NOMO-1 treated with DMSO at 0.1 percent for 48 hours (cell line): ENCODE measurements at regions not wholly inside any gene's neighbourhood (a gene's known extent, or its start where the extent isn't known, plus 50 kb on each side); places are given as distances from the start of the nearest gene placed in this dataset.

Experiments
- DNase-seq: peaks from one replicate; lab custom pipeline; 2025; ENCODE audit not compliant: unreplicated experiment; lab: John Stamatoyannopoulos, UW

DNA sequence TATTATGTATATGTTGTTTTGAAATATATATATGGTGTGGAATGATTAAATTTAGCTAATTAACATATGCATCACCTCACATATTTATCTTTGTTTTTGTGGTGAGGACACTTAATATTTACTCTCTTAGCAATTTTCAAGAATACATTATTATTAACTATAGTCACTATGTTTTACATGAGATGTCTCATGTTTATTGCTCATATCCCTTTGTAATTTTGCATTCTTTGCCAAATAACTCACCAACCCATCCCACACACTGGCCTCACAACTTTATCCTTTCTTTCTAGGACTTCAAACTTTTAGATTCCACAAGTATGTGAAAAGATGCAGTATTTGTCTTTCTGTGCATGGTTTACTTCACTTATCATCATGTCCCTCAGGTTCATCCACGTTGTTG lies 950.2 kb upstream of the CADM2 start:
- DNase-seq = no peak

DNA sequence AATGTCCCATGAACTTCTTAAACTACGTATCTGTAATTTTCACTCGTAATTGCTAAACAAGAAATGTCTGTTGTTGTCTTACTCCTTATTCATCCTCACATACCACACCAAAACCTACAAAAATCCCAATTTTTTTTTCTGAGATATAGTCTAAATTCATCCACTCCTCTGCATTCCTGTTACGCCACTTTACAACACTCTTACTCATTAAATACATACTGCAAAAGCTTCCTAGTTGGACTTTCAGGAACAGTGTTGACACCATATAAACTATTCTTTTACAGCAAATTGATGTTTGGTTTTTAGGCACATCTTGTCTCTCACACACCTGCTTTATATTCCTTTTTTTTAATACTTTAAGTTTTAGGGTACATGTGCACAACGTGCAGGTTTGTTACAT lies 934.9 kb upstream of the CADM2 start:
- no peak for DNase-seq

DNA sequence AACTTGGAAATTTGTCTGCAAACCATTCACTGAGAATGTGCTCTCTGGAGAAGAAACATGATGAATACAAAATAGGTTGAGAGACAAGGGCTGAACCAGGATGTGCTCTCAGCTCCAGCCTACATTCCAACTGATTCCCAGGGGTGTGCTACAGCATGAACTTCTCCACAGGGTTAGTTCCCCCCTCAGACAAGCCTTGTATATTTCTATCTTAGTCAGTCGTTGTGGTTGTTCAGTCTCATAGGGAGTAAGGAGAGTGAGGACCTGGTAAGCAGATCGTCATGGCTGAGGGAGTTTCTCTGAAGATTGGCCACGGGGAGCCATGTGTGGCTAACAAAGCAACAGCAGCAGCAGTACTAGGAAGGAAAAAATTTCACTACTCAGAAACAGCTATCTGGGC lies 919.7 kb upstream of the CADM2 start:
- DNase-seq = no peak

DNA sequence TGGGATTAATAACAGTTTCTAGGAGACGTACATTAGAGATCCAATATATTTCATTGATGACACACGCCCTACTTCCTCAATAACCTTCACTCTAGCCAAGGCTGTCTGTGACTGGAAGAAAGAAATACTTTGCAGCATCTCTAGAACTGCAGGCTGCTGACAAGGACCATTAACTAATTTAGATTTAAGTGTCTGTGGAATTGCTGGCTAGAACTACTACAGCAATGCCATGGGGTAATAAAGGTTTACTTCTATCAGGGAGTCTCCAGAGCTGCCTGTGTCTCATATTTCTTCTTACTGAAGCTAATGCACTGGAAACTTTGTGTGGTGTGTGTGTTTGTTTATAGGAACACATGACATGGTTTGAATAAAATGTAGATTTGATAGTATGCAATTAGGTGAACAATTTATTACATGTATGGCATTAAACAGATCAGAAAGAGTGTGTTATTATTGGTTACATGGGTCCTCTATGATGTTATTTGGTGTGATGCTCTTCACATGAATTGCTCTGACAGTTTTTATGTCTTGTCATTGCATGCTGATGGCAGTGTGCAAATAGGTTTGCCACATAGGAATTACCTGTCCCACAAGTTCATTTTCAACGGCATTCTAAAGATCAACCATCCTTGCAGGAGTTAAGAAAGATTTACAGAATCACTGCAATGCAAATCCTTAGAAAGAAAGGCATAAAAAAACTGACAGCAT lies 916.2 kb upstream of the CADM2 start:
- no peak for DNase-seq

DNA sequence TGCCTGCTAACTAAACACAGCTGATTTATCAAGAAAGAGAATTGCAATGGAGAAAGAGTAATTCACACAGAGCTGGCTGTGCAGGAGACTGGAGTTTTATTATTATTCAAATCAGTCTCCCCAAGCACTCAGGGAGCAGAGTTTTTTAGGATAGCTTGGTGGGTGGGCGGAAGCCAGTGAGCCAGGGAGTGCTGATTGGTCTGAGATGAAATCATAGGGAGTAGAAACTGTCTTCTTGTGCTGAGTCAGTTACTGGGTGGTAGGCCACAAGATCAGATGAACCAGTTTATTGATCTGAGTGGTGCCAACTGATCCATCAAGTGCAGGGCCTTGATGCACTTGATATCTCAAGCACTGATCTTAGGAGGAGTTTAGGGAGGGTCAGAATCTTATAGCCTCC lies 891.9 kb upstream of the CADM2 start:
- DNase-seq = no peak

DNA sequence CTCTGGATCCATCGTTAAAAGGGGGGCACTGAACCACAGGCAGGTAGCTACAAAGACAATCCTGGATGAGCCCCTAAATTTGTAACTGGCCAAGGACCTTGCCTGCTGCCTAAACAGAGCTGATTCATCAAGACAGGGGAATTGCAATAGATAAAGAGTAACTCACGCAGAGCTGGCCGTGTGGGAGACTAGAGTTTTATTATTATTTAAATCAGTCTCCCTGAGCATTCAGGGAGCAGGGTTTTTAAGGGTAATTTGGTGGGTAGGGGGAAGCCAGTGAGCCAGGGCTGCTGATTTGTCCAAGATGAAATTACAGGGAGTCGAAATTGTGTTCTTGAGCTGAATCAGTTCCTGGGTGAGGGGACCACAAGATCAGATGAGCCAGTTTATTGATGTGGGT lies 885.1 kb upstream of the CADM2 start:
- no peak for DNase-seq

DNA sequence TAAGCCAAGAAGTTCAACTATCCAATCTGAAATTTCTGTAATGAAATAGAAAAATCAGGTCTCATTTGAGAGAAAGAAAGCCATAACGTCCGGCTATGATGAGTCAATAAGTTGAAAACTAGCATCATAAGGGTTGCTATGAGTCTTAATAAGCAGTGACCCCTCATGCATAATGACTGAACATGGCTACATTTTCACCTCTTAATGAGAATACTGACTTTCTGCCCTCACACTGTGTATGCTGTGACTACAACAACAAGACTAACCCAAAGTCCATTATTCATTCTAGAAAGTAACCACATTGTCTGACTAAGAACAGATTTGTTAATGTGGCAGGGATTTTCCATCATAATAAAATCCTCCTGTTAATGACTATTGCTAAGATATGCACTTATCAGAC lies 884.0 kb upstream of the CADM2 start:
- no peak for DNase-seq

DNA sequence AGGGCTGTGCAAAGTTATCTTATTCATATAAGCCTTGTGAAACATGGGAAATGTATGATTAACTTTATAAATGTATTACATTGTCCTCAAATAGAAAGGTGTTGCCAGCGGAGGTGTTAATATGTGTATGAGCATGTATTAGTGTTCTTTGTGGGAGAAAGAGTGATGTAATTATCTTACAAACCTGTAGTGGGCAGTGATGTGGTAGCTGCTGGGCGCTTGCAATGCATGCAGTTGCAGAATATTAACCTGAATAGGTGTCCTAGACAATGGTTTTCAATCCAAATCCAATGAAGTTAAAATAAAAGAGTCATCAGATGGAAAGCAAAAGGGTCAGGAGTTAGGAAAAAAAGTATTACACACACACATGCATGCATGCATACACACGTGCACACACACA lies 881.3 kb upstream of the CADM2 start:
- peak; percentile 15 for DNase-seq

DNA sequence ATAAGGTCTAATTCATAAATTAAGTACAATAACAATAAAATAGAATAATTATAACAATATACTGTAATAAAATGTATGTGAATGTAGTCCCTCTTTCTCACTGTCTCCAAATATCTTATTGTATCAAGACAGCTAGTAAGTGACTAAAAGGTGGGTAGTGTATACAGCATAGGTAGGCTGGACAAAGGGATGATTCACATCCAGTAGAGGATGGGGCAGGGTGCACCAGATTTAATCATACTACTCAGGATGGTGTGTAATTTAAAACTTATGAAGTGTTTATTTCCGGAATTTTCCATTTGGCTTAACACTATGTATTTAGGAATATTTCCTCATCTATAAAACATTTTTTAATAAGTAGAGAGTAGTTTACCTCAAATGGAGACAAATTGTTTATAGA lies 876.1 kb upstream of the CADM2 start:
- DNase-seq = no peak

DNA sequence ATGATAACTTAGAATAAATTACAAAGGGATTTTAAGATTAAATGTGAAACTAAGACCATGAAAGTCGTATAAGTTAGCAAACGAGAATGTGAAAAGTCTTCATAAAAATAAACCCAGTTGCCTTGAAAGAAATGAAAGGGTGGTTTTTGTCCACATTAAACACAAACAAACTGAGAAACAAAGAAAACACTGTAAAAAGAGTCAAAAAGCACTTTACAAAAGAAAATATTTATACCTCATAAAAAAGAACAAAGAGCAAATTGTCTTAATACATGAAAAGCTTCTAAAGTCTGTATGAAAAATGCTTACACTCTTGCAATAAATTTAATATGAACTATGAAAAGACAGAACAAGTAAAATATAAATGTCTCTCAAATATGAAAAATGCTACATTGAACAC lies 865.9 kb upstream of the CADM2 start:
- no peak for DNase-seq

DNA sequence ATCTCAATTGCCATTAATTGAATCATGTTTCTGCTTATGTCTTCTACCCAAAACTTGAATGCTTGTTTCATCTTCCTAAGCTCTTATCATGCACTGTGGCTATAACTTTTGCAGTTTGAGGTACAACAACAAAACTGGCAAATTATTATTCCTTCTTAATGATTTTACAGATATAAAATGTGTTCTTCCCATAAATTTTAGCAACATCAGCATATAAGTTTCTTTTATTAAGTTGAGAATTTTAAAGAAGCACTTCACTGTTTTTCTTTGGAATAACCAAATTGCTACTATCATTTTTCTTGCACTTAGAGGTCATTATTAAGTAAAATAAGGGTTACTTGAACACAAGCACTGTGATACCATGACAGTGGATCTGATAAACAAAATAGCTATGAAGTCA lies 862.6 kb upstream of the CADM2 start:
- no peak for DNase-seq

DNA sequence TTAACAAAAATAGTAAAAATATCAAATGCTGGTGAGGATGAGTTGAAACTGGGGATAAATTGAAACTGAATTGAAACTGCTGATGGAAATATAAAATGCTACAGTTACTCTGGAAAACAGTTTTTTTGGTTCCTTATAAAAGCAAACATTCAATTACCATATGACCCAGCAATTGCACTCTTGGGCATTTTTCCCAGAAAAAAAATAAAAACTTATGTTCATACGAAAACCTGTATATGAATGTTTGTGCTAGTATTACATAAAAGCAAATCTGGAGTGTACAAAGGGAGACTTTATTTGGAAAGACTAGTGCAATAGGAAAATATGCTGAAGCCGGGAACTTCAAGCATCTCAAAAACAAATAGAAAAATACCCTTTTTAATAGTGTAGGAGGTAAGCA lies 857.9 kb upstream of the CADM2 start:
- DNase-seq = no peak

DNA sequence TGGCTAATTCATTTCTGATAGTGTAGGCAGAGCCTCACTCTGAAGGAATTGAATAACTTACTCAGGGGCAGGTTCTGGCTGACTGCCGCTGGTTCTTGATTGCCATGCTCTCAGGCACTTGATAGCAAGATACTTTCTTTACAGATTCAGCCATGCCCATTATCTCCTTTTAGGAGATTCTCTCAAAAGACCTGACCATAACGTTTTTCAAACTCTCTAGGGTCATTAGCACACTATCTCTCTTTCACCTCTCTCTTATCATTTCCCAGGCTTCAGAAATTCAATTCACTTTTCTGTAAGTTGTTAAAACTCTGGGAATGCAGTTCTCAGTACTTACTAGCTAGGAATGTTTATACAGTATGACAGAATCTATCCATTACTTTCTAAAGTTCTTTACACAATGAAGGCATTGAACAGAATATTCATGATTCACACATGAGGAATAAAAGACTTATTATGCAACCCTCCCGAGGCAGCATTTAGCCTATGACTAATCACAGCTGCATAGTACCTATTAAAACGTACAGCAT lies 850.3 kb upstream of the CADM2 start:
- DNase-seq = peak; percentile 45

DNA sequence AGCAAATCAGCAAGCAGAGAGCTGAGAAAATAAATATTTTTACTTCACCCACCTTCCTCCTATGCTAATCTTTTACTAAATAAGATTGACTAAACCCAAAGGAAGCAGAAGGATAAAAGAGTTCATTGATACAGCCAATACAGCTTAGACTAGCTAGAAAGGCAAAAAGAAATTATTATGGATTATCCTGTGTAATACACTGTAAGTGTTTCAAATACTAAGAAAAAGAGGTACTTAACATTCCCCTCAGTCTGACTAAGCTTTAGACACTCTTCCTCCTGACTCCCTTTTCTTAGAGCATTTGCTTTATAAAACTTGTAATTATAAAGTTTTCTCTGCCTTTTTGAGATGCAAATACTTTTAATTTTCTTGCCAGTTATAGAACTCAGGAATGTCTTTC lies 848.9 kb upstream of the CADM2 start:
- no peak for DNase-seq

DNA sequence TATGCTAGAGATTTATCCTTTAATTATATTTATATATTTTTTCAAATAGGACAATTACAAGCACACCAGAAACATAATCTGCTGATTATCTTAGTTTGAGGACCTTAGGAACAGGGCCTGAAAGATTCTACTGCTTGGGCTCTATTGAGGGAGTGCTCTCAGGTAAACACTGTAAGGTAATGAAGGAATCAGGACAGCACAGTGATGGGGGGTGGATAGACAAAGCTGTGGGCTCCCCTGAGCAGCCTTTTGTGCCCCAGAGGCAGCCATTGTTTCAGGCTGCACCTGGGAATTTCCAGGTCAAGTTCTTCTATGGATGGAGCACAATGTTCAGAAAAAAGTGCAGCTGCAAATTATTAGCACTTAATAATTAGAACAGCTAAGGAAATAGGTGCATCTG lies 848.0 kb upstream of the CADM2 start:
- DNase-seq = no peak

DNA sequence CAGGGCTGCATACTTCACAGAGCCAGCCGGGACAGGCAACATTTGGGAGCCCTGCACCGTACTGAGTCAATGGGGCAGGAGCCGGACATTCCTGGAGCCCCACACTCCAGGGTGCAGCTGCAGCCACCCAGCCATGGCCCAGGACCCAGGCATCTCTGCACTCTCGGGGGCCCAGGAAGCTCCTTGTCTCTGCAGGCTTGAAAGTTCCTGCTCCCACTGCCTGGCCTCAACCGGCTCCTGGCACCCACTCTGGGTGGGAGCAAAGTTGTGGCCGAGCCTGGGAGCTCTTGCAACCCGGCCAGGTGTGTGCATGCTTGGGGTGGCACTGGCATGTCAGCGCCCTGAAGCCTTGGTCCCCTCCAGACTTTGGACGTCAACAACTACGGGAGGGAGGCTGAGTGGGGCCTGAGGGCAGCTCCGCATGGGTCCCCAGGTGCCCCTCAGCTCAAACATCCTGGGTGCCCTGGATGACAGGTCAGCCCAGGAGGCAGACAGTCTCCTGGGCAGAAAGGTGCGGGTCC lies 833.5 kb upstream of the CADM2 start:
- DNase-seq = no peak

DNA sequence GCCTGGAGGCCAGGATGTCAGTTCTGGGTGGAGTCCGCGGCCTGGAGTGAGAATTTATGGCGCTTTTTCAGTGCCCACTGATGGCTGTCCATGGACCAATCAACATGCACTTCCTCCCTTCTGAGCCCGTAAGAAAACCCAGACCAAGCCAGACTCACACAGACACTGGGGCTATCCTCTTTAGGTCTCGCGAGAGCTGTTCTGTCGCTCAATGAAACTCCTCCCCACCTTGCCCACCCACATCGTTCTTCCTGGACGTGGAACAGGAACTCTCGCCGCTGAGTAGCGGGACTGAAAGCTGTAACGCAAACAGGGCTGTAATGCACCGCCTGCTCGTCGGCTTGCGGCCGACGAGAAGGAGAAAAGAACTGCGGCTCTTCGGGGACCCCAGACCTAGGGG lies 833.0 kb upstream of the CADM2 start:
- no peak for DNase-seq

DNA sequence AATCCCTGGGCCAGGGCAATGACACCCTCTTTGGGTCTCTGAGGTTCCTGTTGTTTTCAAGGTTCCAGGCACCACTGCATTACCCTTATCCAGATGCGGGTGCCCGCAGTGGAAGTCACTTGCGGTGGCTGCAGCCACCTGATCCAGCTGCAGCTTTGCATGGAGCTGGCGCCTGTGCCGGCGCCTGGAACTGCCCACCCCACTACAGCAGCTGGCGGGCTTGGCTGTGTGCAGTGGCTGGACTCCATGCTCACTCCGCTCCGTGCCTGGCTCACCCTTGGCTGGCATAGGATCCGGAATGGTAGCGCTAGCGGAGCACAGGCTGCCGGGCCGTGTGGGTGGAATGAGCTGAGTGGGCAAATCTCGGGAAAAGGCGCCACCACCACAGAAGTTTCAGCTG lies 832.6 kb upstream of the CADM2 start:
- DNase-seq = no peak

DNA sequence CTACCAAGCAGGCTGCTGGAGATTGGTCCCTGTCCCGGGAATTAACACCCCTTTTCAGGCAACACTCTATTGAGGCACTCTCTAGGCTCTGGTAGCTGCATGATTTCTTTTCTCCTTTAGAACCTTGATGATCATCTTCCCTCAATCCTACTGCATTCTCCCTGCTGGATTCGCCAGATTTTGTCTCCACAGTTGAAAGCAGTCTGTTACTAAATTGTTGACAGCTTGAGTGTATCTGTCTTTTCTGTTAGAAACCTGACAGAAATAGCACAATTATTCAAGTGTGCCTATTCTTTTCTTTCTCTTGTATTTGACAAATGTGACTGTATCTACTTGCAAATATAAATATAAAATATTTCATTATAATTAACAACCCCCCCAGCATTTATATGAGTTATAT lies 830.8 kb upstream of the CADM2 start:
- no peak for DNase-seq

DNA sequence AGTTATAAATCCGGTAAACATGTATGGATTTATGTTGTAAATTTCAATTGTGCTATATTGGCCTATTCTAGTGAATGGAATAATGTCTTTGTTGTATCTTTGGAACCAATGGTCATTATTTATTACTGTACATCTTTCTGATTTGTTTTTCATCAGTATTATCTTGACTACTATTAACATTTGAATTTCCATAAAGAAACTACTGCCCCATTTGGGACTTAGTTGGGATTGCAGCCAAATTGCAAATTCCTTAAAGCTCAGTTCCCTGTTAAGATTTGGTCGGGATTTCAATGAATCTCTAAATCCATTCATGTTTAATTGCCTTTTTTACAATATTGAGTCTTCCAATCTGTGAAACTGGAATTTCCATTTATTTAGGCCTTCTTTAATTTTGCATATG lies 822.4 kb upstream of the CADM2 start:
- DNase-seq = no peak

DNA sequence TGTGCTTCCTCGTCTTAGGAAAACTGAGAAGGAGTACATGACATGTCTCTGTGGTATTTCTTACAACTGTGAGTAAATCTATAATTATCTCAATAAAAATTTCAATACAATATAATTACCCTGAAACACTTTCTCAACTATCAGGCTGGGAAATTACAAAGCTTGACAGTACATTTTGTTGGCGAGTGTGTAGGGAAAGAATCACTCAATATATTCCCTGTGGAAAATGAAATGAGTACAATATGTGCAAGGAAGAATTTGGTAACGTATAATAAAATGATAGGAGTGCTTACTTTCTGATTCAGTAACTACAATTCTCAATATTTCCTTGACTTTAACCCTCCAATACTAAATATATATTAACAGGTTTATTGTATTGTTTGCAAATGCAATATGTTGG lies 818.2 kb upstream of the CADM2 start:
- no peak for DNase-seq

DNA sequence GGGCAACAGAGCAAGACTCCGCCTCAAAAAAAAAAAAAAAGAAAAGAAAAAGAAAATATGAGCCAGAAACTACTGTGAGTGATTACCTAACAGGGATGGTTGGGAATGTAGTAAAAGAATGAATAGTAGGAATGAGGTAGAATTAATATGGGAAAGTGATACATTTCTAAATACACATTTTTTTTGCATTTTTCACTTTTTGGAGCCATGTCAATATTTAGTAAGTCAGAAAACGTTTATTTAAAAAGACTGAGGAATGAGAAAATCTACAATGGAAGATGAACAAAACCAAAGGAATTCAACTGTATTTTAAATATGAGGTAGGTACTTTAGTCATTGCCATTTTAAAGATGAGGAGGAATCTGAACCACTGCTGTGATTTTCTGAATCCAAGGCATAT lies 817.2 kb upstream of the CADM2 start:
- no peak for DNase-seq

DNA sequence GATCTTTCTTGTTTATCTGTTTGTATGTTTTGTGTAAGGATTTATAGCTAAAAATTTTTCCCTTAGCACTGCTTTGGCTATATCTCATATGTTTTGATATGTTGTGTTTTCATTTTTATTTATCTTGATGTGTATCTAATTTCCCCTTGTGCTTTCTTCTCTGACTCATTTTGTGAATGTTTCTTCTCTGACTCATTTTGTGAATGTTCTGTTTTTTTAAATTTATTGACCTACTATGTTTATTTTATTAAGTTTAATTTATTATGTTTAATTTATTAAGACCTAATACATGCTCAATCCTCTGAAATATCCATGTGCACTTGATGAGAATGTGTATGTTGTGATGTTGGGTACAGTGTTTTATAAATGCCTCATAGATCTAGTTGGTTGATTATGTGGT lies 793.5 kb upstream of the CADM2 start:
- no peak for DNase-seq
